LNCaP clone FGC (cell line): ENCODE measurements at regions not wholly inside any gene's neighbourhood (a gene's known extent, or its start where the extent isn't known, plus 50 kb on each side); places are given as distances from the start of the nearest gene placed in this dataset.

Experiments used
- DNase-seq: peaks from one replicate; pipeline ENCODE4 v3.0.0-alpha.2; 2011; ENCODE audit warnings: low read depth
- H3K4me3 ChIP-seq: 2 replicates; pipeline ENCODE4 v1.5.1; 2011; ENCODE audit warnings: mild to moderate bottlenecking, low read depth, low read length, control low read depth
- CTCF ChIP-seq: IDR thresholded peaks from 2 replicates; pipeline ENCODE4 v1.5.1; 2012; ENCODE audit warnings: mild to moderate bottlenecking; ENCODE audit not compliant: control insufficient read depth, insufficient read depth; ENCODE audit errors: extremely low read depth

DNA sequence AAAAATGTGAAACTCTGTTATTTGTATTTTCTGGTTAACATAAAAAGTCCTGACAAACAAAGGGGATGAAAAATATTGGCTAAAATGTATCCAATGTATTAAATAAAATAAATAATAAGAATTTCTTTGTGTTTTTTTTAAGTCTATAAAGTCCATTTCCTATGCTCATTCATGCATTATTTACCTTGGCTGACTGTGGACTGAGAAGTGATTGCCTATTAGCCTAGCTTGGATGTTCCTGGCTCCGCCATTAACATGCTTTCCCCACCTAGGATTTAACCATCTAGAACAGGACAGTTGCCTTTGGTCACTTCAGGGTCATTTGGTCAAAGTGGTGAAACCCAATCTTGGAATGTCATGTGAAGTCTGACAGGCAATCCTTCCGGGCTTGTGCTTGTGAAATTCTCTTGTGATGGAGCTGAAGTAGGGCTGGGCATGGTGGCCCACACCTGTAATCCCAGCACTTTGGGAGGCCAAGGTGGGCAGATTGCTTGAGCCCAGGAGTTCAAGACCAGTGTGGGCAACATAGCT, 60.4 kb upstream of the TANC1 start:
- TF ChIP-seq CTCF: no peak
- no peak for DNase-seq
- no peak overlapping the region for H3K4me3 ChIP-seq

DNA sequence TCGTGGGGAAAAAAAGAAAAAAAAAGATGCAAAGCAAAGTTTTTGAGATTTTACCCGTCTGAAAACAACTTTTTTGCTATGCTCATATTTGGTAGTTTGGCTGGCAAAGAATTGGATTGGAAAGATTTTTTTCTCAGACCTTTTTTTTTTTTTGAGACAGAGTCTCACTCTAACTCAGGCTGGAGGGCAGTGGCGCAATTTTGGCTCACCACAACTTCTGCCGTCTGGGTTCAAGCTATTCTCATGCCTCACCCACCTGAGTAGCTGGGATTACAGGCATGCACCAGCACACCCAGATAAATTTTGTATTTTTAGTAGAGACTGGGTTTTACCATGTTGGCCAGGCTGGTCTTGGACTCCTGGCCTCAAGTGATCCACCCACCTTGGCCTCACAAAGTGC, 56.3 kb upstream of the TANC1 start:
- no peak for DNase-seq
- no peak overlapping the region for H3K4me3 ChIP-seq
- TF ChIP-seq CTCF: no peak

- no peak for DNase-seq
- TF ChIP-seq CTCF: no peak
- H3K4me3 ChIP-seq: no peak overlapping the region
These were observed 55.7 kb upstream of the TANC1 start for GRCh38 chr2:158912765-158913164.

GRCh38 chr2:158914066-158914465, 54.4 kb upstream of the TANC1 start:
- no peak for DNase-seq
- no peak overlapping the region for H3K4me3 ChIP-seq
- no peak for TF ChIP-seq CTCF

- DNase-seq: no peak
- H3K4me3 ChIP-seq: no peak overlapping the region
- TF ChIP-seq CTCF: no peak
These were observed 53.7 kb upstream of the TANC1 start for GRCh38 chr2:158914731-158915130.

GRCh38 chr2:158917121-158917520, 51.3 kb upstream of the TANC1 start:
- TF ChIP-seq CTCF: no peak
- no peak for DNase-seq
- no peak overlapping the region for H3K4me3 ChIP-seq

GRCh38 chr2:158918452-158918851, 50.0 kb upstream of the TANC1 start:
- DNase-seq: no peak
- H3K4me3 ChIP-seq: no peak overlapping the region
- no peak for TF ChIP-seq CTCF
